ENCODE measurements at regions not wholly inside any gene's neighbourhood (a gene's known extent, or its start where the extent isn't known, plus 50 kb on each side); places are given as distances from the start of the nearest gene placed in this dataset.

DNA sequence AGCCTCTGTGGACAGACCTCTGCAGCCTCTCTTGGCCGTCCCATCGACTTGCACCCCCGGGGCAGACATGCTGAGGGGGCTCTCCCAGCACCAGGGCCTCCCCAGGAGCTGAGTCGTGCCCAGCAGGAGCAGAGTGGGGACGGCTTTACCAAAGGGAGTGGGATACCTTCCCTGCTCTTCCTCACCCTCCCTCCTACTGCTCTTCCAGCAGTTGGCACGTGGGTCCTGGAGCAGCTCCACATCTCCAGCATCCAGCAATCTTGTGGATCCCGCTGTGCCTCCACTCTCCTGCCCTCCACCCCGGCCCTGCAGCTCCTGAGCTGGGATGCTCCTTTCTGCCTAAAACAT, 854.0 kb downstream of the BRD1 start:
- no peak for DNase-seq (ENCODE audit: low spot score)

GRCh38 chr22:48972979-48973693, 854.5 kb downstream of the BRD1 start:
- no peak for DNase-seq (ENCODE audit: low spot score)

- DNase-seq (ENCODE audit: low spot score), result peak; percentile 46
These were observed 859.3 kb downstream of the BRD1 start for GRCh38 chr22:48968201-48968959.

DNA sequence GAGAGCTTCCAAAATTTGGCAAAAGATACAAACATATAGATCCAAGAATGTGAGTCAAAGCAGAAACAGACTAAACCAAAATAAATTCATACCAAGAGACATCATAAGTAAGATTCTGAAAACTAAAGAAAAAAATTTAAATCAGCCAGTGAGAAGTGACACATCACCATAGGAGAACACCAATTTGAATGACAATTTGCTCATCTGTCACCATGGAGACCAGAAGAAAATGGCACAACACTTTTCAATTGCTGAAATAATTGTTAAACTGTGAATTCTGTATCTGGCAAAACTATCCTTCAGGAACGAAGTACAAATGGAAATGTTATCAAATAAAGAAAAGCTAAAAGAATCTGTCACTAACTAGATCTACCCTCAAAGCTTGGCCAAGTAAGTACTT, 864.3 kb downstream of the BRD1 start:
- no peak for DNase-seq (ENCODE audit: low spot score)

DNA sequence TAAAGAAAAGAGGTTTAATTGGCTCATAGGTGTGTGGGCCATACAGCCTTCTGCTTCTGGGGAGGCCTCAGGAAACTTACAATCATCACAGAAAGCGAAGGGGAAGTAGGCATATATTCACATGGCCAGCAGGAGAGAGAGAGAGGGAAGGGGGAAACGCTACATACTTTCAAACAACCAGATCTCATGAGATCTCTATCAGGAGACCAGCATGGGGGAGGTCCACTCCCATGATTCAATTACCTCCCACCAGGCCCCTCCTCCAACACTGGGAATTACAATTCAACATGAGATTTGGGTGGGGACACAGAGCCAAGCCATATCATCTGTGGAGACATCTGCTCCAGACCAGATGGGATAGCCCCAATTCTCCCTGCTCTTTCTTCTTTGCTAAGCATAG, 866.0 kb downstream of the BRD1 start:
- no peak for DNase-seq (ENCODE audit: low spot score)

- no peak for DNase-seq (ENCODE audit: low spot score)
These were observed 866.6 kb downstream of the BRD1 start for GRCh38 chr22:48960980-48961660.

GRCh38 chr22:48960576-48960975, 867.1 kb downstream of the BRD1 start:
- no peak for DNase-seq (ENCODE audit: low spot score)

- DNase-seq (ENCODE audit: low spot score), result no peak
These were observed 868.2 kb downstream of the BRD1 start for GRCh38 chr22:48959496-48959895.

DNA sequence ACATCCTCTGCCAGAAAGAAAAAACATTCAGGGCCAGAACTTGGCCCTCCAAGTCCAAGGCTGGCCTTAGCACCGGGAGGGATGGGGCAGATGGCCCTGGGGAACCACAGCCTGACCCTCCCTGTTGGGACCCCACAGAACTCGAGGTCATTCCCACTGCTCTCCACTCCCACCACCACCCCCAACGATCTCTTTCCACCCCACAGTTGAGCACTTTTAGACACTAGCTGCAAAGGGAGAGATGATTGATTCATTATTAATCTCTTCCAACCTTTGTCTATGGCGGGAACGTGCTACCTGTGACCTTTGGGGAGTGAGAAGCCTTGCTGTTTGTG, 869.7 kb downstream of the BRD1 start:
- no peak for DNase-seq (ENCODE audit: low spot score)

- DNase-seq (ENCODE audit: low spot score), result no peak
These were observed 870.2 kb downstream of the BRD1 start for GRCh38 chr22:48957311-48957986.

DNA sequence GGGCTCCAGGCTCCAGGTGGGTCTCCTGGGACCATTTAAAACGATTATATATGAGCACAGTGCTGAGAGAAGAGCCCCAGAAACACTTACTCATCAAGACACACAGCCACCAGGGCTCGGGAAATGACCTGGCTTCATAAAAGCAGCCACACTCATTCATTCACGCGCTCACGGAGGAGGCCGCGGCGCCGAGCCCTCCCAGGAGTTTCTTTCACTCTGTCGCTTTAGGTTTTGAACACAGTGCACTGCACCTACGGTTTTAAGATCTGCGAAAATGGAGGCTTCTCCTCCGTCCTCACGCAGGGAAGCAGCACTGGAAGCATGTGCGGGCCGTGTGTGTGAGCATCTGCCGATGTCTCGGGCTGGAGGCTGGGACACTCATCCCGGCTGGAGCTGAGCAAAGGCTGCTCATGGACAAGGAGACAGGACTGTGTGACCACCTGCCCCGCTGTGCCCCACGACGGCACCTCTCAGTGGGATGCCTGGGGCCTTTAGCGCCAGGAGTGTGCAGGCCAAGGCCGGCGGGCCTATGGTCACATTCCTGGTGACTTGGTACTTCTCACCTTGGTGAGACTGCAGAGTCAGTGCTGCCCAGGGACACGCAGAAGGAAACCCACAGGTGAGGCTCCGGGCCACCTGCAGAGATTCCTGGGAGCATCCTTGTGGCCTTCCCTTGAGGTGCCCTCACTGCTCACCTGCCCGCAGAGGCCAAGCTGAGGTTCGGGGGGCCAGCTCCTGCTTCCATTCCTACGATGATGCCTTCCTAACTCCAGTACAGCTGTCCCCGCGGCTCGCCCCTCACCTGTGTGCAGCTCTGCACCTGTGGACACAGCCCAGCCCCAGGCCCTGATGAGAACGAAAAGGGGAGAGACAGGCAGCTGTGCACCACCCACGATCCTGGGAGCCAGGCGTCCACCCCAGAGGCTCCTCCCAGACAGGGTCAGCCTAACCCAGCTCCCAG, 872.0 kb downstream of the BRD1 start:
- no peak for DNase-seq (ENCODE audit: low spot score)

DNA sequence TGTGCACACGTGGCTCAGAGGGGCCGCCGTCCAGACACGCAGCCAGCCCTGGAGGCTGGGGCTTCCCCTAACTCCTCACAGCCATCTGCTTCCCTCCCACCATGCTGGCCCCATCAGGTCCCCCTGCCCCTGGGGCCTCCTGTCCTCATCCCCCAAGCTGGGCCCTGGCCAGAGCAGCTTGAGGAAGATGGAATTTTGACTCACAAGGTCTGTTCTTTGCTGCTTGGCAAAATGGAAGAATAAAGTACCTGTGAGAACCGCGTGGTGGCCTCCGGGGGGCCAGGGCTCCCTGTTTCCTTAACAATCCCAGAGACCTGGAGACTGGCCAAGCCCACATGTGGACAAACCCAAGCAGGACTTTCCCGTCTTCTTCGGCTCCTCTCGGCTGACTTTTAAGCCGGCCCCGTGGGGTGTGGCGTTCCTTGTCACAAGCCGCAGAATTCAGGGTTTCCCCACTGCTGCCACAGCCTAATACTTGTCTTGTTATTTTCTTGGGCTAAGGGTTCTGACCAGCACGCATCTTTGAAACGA, 872.8 kb downstream of the BRD1 start:
- DNase-seq (ENCODE audit: low spot score), result no peak

GRCh38 chr22:48953830-48954229, 873.8 kb downstream of the BRD1 start:
- DNase-seq (ENCODE audit: low spot score), result no peak

GRCh38 chr22:48953103-48953720, 874.5 kb downstream of the BRD1 start:
- no peak for DNase-seq (ENCODE audit: low spot score)

DNA sequence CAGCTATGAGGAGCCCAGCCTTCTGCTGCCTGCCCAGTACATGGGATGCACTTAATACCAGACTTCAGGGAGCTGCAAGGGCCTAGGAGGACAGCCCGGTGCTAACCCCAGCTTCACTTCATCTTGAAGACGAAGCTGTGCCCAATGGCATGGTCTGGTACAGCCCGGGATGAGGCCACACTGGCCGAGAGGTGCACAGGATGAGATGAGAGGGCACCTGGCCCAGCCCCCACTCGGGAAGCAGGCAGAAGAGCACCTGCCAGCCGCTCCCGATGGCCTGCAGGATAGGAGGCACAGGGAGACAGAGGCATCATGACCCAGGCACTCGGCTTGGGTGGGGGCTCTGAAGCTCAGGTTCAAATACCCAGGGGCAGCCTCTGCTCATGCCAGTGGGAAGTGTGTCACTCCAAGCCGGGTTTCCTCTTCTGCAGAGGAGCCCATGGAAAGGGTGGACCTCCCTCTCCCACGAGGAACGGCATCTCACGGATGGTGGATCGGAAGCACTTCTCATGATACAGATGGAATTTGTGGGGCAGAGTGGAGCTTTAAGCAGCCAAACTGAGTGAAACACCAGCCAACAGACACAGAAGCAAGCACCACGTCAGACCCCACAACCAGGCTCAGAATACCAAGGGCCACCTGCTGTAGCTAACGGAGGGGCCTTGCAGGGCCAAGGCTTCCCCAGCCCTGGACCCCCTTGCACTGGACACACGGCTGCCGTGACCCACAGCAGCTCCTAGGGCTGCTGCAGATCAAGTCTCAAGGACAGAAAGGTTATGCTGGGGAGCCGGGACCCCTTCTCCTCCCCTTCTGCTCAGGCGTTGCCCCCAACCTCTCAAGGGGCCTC, 875.2 kb downstream of the BRD1 start:
- DNase-seq (ENCODE audit: low spot score), result no peak

DNA sequence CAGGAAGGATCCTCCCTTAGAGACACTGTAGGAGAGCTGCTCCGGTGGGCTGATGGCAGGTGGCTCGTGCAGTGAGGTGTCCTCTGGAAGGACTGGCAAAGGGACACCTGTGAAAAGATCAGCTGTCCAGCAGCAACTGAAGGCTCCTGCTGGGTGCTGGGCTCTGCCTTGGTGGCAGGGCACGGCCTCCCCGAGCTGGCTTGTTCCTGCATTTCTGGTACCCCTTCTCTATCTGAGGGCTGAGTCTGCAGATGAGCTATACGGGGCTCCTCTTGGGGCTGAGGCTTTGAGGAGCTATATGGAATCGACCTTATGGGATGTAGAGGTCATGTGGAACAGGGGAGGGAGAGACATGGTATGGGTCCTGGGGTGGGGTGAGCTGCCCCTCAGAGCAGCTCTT, 875.8 kb downstream of the BRD1 start:
- DNase-seq (ENCODE audit: low spot score), result no peak

DNA sequence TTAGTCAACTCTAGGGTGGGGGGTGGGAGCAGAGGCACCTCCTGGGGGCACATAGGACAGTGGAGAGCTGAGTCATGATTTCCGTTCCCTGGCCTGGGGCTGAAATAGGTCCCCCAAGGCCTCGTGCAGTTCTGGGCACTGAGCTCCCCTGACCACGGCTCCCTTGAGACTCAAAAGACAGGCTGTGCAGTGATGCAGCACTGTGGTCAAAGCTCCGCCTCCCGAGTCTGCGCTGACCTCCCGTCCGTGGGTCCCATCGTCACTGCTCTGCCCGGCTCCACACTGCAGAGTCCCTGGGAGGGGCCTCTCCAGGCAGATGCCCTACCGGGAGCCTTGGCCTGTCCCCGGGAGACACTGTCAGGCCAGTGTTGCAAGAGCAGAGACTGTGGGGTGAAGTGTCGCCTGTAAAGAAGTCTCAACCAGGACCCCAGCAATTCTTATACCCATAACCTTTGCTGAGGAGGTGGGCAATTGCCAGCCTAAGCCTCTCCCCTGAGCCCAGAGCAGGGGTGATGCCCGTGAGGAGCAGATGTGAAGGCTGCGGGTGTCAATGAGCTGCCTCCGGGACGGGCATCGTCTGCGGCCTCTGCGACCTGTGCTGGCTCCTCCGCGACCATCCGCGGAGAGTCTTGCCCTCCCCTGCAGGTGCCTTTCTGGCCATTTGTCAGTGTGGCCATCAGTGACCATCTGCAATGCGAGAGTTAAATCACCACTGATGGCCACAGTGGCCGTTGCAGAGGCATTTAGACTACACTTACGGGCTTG, 877.3 kb downstream of the BRD1 start:
- DNase-seq (ENCODE audit: low spot score), result no peak

DNA sequence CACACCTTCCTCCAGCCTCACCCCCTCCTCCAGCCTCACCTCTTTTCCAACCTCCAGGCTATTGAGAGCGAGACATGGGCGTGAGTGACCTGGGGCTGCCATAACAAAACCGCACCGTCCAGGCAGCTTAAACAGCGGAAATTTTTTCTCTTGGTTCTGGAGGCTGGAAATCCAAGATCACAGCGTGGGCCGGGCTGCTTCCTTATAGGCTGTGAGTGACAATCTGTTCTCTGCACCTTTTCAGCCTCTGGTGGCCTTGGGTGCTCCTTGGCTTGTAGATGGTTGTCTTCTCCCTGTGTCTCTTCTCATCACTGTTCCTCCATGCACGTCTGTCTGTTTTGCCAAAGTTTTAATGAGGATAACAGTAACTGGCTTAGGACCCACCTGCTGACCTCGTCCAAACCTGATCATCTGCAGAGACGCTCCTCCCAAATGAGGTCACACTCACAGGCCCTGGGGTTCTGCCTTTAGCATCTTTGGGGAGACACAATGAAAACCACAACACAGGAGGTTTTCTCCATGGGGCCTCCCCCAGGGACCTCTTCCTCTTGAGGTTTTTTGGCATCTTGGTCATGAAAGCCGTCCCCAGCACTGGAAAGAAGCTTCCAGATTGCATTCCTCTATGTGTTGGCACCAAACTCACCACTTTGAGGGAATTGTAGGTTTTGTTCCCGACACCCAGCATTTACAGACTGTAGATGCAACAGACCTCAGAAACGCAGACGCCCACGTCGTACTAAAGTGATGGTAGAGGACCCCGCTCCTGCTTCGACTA, 878.1 kb downstream of the BRD1 start:
- no peak for DNase-seq (ENCODE audit: low spot score)

Data from HT-29 (cell line).